ACHN (cell line): ENCODE measurements at regions not wholly inside any gene's neighbourhood (a gene's known extent, or its start where the extent isn't known, plus 50 kb on each side); places are given as distances from the start of the nearest gene placed in this dataset.

Experiments
- DNase-seq: peaks from one replicate; pipeline ENCODE4 v3.0.0-alpha.2; 2015
- in situ Hi-C: cut with HindIII; loops from 2 replicates; pipeline ENCODE4 v1.10.0; 2017; ENCODE audit warnings: low sequenced_read_pairs, low pct_ligation_motif_present, low pct_unique_long_range_greater_than_20kb

- in situ Hi-C loops = no loop called here
- no peak for DNase-seq
Observed at GRCh38 chr2:128734521-128735295, 416.0 kb upstream of the HS6ST1 start.

DNA sequence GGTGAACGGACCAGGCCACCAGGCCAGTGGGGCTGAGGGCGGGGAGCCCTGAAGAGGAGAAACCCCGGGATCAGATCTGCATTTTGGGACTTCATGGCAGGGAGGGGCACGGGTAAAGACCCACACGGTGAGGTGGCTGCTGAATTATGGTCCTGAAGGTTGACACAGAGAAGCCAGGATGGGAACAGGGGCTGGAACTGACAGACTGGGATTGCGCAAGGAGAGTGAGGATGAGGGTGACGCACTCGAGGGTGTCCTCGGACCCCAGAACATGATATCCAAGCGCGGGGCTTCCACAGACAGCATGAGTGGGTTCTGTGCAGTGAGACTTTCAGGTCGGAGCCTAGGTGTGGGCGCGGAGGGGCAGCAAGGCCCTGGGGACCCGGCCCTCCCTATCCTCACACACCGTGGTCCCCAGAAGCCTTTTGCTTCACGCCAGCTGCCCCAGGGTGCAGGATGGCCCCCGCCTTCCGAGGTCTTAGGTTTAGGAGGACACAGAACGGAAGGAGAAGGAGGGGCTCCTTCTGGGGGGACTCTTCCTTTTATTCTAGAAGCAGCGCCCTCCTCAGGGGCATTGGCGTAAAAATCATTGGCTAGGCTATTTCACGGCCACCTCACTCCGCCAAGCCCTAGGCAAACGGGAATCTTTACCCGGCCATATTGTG lies 416.8 kb upstream of the HS6ST1 start:
- in situ Hi-C loops = no loop called here

GRCh38 chr2:128736046-128736688 lies 417.5 kb upstream of the HS6ST1 start:
- in situ Hi-C loops = no loop called here
- DNase-seq = no peak

More for the DNA sequence above, 416.8 kb upstream of the HS6ST1 start:
- DNase-seq = no peak

GRCh38 chr2:128736689-128737545 lies 418.2 kb upstream of the HS6ST1 start:
- peak; percentile 46 for DNase-seq
- in situ Hi-C loops = no loop called here

DNA sequence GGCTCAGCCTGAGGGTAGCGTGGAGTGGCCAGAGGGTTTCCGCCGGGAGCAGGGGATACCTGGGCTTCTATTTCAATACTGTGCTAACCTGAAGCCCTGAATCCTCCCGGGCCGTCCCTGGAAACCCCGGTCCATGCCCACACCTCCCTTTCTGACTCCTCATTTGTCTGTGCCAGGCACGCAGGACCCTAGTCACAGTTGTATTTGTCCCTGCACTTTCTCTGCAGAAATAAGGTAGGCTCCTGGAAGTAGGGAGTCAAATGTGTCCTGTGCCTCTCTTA lies 418.8 kb upstream of the HS6ST1 start:
- in situ Hi-C loops = no loop called here
- DNase-seq = no peak

DNA sequence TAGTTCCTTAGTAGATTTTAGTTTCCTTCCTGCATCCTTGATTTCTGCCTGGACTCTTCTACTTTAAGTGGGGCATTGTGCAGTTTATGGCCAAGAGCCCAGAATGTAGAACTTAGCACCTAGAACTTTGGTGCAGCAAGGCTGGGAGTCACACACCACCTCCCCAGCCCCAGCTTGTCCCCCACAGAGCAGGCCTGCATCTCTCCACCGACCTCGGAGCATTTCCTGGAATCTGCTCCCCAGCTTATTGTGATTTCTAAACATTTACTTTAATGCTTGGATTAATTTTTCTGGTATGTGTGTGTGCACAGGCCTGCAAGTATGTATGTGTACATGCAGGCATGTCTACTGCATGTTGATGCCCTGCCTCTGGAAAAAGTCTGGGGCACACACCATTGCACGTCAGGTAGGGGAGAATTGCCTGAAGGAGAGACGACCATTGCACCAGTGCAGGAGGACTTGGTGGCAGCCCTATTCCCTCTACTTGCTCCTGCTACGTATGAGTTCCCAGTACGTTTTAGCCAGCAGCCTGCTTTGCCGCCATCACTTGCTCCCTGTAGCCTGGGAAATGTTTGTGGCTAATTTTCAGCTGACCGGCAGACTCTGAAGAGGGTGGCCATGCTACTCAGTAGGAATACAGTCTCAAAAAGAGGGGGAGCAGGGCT lies 419.9 kb upstream of the HS6ST1 start:
- in situ Hi-C loops = no loop called here
- no peak for DNase-seq

GRCh38 chr2:128742467-128742866 lies 423.8 kb upstream of the HS6ST1 start:
- in situ Hi-C loops = no loop called here
- DNase-seq = no peak

DNA sequence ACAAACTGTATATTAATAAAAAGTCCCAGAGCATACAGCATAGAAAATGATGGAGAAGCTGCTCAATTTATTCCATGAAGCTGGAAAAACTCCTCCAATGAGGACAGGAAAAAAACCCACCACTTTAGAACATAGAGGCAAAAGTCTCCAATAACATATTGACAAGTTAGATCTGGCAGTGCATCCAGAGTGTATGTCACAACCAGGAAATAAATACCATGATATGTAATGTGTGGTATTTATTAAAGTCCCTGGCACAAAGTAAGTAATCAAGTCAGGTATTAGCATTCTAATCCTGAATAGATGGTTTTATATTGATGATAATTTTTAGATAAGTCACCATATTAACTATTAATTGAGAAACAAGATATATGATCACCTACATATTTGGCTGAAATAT lies 427.3 kb upstream of the HS6ST1 start:
- in situ Hi-C loops = no loop called here
- no peak for DNase-seq

- in situ Hi-C loops = no loop called here
- no peak for DNase-seq
Observed at GRCh38 chr2:128746356-128746755, 427.7 kb upstream of the HS6ST1 start.

DNA sequence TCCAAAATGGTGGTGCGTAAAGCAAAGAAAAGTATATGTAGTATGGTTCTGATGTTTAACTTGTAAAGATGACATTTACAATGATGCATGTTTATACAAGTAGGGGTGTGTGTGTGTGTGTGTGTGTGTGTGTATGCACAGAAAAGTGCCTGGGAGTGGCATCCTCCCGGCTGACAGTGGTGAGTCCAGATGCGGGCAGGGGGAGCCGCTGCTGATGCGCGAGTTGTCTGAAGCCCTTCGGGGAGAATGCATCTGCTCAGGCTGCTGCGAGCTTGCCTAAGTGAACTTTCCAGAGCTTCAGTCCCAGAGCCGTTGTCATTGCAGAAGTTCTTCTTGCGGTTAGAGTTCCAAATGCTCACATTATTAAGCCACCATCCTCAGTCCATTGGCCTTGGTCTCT lies 429.7 kb upstream of the HS6ST1 start:
- in situ Hi-C loops = no loop called here
- DNase-seq = no peak

- in situ Hi-C loops = no loop called here
- DNase-seq = no peak
Observed at GRCh38 chr2:128748835-128749605, 430.4 kb upstream of the HS6ST1 start.

DNA sequence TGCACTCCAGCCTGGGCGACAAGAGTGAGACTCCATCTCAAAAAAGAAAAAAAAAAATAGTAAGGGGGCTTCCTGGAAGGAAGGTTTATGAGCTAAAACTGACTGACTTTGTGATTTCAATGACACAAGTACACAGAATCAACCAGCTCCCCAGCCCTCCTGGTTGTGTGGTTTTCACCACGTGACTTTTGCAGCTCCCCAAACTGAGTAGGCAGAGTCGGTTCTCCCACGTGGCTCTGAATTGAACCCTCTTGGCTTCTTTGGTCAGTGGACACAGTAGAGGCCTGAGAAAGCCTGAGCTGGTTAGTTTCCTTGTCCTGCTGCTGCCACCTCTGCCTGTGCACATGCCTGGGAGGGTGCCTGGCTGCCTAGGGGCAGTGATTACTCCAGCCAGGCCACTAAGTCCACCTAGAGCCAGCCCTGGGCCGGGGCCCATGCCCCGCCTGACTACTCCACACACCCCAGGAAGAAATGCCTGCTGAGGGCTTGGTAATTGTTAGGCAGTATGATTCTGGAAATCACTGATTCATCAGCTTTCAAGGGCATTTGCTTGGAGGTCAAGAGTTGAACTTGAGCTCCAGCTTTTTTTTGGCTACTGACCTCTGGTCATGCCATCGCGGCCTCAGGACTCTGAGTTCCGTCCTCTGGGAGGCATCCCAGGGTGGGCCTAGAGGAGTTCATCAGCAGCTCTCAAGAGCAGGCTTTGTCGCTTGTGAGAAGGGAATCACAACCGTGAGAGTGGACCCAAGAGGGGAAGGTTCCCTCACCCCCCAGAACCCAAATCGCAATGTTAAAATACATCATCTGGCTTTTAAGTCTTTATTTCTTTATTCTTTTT lies 431.9 kb upstream of the HS6ST1 start:
- DNase-seq = no peak
- in situ Hi-C loops = no loop called here

GRCh38 chr2:128751746-128752145 lies 433.1 kb upstream of the HS6ST1 start:
- in situ Hi-C loops = no loop called here
- no peak for DNase-seq

DNA sequence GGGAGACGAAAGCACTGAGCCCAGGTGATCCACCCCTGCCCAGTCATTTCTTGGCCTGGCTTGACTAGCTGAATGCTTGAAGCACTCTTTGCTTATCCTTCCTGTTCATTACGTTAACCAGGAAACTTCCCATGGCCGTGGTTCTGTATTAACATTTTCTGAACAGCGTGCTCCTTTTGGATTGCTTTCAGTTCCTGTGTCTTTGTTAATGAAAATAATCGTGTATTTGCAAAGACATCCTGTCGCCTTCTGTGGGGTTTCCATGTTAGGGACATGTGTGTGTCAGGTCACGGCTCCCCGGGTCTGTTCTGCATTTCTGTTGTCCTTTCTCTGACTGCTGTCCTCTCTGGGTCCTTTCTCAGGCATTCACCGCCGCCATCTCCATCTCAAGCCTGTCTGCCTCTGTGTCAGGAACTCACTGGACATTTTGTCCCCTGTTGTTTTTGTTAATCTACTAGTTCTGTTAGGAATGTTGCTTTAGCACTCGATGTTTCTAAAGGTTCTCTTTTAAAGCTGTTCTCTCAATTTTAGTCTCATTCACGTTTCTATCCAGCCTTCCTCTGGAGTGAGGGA lies 434.1 kb upstream of the HS6ST1 start:
- in situ Hi-C loops = no loop called here
- DNase-seq = no peak

GRCh38 chr2:128753321-128753720 lies 434.7 kb upstream of the HS6ST1 start:
- DNase-seq = no peak
- in situ Hi-C loops = no loop called here

DNA sequence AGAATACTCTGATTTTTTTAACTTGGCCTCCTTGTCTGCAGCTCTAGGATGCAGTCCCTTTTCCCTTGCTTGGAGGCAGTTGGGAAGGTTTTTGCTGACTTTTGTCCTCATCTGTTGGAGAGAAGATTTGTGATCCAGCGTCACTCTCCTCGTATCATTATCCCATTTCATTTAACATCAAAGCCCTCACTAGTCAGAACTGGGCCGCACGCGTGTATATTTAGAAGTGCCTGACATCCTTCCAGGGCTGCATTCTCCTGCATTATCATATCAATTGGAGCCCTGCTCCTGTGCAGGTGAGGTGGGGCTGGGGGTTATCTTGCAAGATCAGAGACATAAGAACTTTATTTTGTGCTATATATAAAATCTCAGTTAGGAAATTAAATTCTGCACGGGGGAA lies 435.1 kb upstream of the HS6ST1 start:
- in situ Hi-C loops = no loop called here
- no peak for DNase-seq

DNA sequence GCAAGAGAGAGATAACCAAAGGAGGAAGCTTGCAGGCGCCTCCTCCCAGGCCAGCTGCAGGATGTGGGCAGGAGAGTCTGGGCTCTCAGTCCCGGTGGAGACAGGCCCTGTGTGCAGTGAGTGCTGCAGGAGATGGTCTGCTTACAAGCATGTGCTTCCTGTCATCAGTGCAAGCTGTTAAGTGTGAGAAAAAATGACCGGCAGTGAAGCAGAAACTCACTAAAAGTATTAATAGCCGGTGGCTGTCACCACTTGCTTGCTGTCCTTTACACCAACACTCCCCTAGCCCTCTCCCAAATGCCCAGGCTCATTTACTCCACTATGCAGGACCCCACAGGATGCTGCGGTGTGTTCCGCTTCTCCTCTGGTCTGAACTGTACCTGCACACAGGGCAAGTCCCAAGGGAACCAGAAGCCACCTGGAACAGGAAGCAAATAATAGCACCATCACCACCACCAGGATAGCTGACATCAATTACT lies 435.6 kb upstream of the HS6ST1 start:
- no peak for DNase-seq
- in situ Hi-C loops = no loop called here
